Ishikawa (cell line): ENCODE measurements at regions not wholly inside any gene's neighbourhood (a gene's known extent, or its start where the extent isn't known, plus 50 kb on each side); places are given as distances from the start of the nearest gene placed in this dataset.

Source experiments
- CEBPB ChIP-seq: IDR thresholded peaks from 2 replicates; pipeline ENCODE4 v1.6.1; 2012
- CREB1 ChIP-seq: IDR thresholded peaks from 2 replicates; pipeline ENCODE4 v1.6.1; 2012; ENCODE audit warnings: low read depth
- EGR1 ChIP-seq: IDR thresholded peaks from 2 replicates; pipeline ENCODE4 v1.6.1; 2012
- EP300 ChIP-seq: IDR thresholded peaks from 2 replicates; pipeline ENCODE4 v1.6.1; 2012; ENCODE audit warnings: borderline replicate concordance
- FOXM1 ChIP-seq: IDR thresholded peaks from 2 replicates; pipeline ENCODE4 v1.6.1; 2012; ENCODE audit warnings: low read depth, borderline replicate concordance
- MAX ChIP-seq: IDR thresholded peaks from 2 replicates; pipeline ENCODE4 v1.6.1; 2012
- NFIC ChIP-seq: IDR thresholded peaks from 2 replicates; pipeline ENCODE4 v1.6.1; 2012
- RAD21 ChIP-seq: IDR thresholded peaks from 2 replicates; pipeline ENCODE4 v1.6.1; 2012; ENCODE audit warnings: low read depth
- REST ChIP-seq: IDR thresholded peaks from 2 replicates; pipeline ENCODE4 v1.6.1; 2012; ENCODE audit warnings: low read depth, mild to moderate bottlenecking
- TAF1 ChIP-seq: IDR thresholded peaks from 2 replicates; pipeline ENCODE4 v1.6.1; 2012; ENCODE audit warnings: low read depth, mild to moderate bottlenecking
- TCF12 ChIP-seq: IDR thresholded peaks from 2 replicates; pipeline ENCODE4 v1.6.1; 2012; ENCODE audit warnings: low read depth
- TEAD4 ChIP-seq: IDR thresholded peaks from 2 replicates; pipeline ENCODE4 v1.6.1; 2012
- USF1 ChIP-seq: IDR thresholded peaks from 2 replicates; pipeline ENCODE4 v1.6.1; 2012
- YY1 ChIP-seq: IDR thresholded peaks from 2 replicates; pipeline ENCODE4 v1.6.1; 2012; ENCODE audit warnings: low read depth
- ZBTB7A ChIP-seq: IDR thresholded peaks from 2 replicates; pipeline ENCODE4 v1.6.1; 2012; ENCODE audit warnings: low read depth

- TF ChIP-seq USF1 (no peak), YY1 (no peak), ZBTB7A (no peak), EP300 (no peak), MAX (no peak), EGR1 (no peak), CREB1 (no peak)
Measured at GRCh38 chr12:13442457-13442856, 245.9 kb downstream of the EMP1 start.

GRCh38 chr12:13440844-13441243, 244.3 kb downstream of the EMP1 start:
- TF ChIP-seq TCF12 (no peak), EP300 (no peak), NFIC (no peak), CEBPB (no peak), YY1 (no peak), RAD21 (no peak)

DNA sequence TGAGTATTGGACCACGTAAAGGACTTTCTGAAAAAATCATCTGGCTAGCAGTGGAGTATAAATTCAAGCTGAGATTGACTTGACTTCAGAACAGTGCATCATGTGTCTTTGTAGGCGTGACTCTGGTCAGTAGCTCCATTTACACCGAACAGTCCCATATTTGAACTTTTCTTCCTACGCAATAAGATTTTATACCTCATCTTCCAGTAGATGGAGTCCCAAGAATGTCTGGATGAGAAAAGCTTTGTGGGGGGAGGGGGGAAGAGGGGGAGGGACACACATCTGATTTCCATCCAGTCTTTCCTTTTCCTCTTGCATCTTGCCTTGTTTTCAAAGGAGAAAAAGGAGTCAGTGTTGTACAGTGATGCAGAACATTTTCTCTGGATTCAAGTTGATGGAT, 241.0 kb downstream of the EMP1 start:
- TF ChIP-seq TCF12 = no peak
- no peak for TF ChIP-seq FOXM1
- TF ChIP-seq MAX = no peak
- TF ChIP-seq YY1 = no peak
- no peak for TF ChIP-seq REST
- no peak for TF ChIP-seq ZBTB7A
- no peak for TF ChIP-seq CEBPB
- no peak for TF ChIP-seq EP300
- TF ChIP-seq TAF1 = no peak
- TF ChIP-seq CREB1 = no peak
- TF ChIP-seq EGR1 = no peak
- no peak for TF ChIP-seq NFIC
- TF ChIP-seq USF1 = no peak
- no peak for TF ChIP-seq RAD21
- TF ChIP-seq TEAD4 = no peak

DNA sequence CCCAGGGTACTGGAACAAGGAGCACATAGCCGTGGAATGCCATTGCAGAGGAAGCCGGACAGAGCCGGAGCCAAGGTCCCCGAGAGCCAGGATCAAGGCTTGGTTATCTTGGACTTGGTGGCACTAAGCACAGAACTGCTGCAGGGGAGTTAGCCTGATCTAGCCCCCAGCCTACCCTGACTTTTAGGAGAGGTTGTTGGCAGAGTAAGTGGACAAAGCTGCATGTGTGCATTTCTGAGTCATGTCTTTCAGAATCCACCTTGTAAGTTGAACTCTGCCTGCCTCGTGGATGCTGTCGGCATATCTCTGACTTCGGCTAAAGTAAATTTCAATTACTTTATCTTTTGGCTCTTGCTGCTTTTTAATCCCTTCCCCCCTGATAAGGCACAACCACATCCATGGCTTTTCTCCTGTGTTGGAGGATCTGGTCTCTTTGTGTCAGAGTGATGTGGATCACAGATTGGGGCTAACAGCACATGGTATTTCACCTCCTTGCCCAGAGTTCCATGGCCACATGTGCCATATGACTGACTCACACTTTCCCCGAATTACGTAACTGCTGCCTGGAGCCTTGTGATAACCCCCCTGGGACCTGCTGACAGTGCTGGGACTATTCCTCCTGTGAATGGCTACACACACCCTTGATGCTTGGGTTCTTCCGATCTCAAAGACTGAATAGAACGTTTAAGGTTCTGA, 240.3 kb downstream of the EMP1 start:
- TF ChIP-seq CEBPB = 0 out of 2 replicates have a peak, but pooled peaks have one; percentile 32
- TF ChIP-seq USF1 = no peak

DNA sequence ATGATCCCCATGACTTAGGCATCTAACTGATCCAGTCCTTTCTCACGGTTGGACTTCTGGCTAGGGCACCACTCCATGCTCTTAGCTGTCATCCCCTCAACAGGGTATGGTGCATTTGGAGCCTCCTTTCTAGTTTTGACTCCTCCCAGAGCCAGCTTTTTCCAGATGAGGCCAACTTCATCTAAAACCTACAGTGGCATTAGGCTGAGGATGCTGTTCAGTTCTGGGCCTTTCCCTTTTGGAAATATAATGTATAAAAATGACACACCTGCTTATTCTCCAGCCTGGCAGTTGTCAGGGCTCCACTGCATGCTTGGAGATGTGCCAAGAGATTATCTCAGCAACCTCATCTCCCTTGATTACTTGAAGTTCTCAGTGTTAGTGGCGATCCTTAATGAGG, 239.7 kb downstream of the EMP1 start:
- TF ChIP-seq FOXM1 (no peak), NFIC (0 out of 2 replicates have a peak, but pooled peaks have one; percentile 15)

DNA sequence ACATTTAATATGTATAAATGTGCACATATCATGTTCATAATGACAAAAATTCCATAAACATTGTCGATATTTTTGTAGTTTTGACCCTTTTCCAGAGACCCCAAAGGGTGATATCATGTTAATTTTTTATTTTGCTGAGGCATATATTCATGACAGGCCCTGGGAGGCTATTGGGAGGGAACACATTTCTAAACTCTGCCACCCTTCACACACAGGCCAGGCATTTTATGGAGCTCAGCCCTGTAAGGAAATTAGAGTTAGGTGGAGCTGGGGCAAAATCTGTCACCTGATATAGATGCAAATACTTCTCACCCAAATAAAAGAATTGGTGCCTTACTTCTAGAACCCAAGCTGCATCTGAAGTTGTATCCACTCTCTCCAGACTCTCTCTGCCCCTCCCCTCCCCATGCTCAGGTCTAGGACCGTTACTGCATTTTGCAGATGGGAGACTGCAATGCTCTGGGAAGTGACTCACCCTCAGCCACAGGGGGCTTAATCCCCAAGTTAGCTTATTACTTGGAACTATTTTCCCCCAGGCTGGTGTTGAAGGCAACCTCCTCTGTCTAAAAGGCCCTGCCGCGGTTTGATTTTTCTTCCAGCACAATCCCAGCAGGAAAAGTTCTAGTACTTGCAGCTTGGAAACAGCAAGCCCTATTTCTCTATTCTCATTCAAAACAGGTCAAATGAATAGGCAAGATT, 238.9 kb downstream of the EMP1 start:
- TF ChIP-seq CREB1 = no peak
- no peak for TF ChIP-seq MAX
- TF ChIP-seq USF1 = no peak
- no peak for TF ChIP-seq RAD21
- no peak for TF ChIP-seq EGR1
- no peak for TF ChIP-seq YY1
- no peak for TF ChIP-seq NFIC
- TF ChIP-seq CEBPB = no peak
- no peak for TF ChIP-seq ZBTB7A
- TF ChIP-seq REST = no peak
- no peak for TF ChIP-seq EP300
- no peak for TF ChIP-seq TCF12
- TF ChIP-seq FOXM1 = no peak
- TF ChIP-seq TAF1 = no peak
- TF ChIP-seq TEAD4 = no peak
